ENCODE measurements at regions not wholly inside any gene's neighbourhood (a gene's known extent, or its start where the extent isn't known, plus 50 kb on each side); places are given as distances from the start of the nearest gene placed in this dataset.

GRCh38 chr20:19026901-19027644 is 185.4 kb upstream of the SLC24A3 start:
- TF ChIP-seq, protein P1, sequence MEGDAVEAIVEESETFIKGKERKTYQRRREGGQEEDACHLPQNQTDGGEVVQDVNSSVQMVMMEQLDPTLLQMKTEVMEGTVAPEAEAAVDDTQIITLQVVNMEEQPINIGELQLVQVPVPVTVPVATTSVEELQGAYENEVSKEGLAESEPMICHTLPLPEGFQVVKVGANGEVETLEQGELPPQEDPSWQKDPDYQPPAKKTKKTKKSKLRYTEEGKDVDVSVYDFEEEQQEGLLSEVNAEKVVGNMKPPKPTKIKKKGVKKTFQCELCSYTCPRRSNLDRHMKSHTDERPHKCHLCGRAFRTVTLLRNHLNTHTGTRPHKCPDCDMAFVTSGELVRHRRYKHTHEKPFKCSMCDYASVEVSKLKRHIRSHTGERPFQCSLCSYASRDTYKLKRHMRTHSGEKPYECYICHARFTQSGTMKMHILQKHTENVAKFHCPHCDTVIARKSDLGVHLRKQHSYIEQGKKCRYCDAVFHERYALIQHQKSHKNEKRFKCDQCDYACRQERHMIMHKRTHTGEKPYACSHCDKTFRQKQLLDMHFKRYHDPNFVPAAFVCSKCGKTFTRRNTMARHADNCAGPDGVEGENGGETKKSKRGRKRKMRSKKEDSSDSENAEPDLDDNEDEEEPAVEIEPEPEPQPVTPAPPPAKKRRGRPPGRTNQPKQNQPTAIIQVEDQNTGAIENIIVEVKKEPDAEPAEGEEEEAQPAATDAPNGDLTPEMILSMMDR (IDR thresholded peaks at IDR 0.05; ENCODE audit: extremely low read depth, low read depth, low read length) = no peak
- no peaks in the 10 kb centered on the region for H3K27me3 ChIP-seq (ENCODE audit: insufficient read depth, low read length)
- H2AFZ ChIP-seq (ENCODE audit: low read length) = no peak overlapping the region
- H4K20me1 ChIP-seq (ENCODE audit: insufficient read depth, low read length) = no peaks in the 10 kb centered on the region
- no peak overlapping the region for H3K27ac ChIP-seq (ENCODE audit: low read depth, low read length)
- H3K9me3 ChIP-seq (ENCODE audit: low read depth, low read length) = no peaks in the 10 kb centered on the region
- peak; percentile 26 for DNase-seq (ENCODE audit: insufficient read length, low spot score, missing footprints)
- no peaks in the 10 kb centered on the region for H3K36me3 ChIP-seq (ENCODE audit: insufficient read depth, low read length)
- no peak overlapping the region for H3K4me2 ChIP-seq (ENCODE audit: insufficient read depth, low read length)
- H3K4me1 ChIP-seq (ENCODE audit: insufficient read depth, low read length) = no peaks in the 10 kb centered on the region
- no peaks in the 10 kb centered on the region for H3K79me2 ChIP-seq (ENCODE audit: insufficient read depth, low read length)
- no peak overlapping the region for H3K4me3 ChIP-seq (ENCODE audit: insufficient read depth, low read length)

GRCh38 chr20:19027971-19028370 is 184.5 kb upstream of the SLC24A3 start:
- Histone ChIP-seq H3K27ac (ENCODE audit: low read depth, low read length) (no peak overlapping the region), H3K9me3 (ENCODE audit: low read depth, low read length) (peaks cover 4% of the 10 kb centered on the region), H4K20me1 (ENCODE audit: insufficient read depth, low read length) (no peaks in the 10 kb centered on the region), H3K36me3 (ENCODE audit: insufficient read depth, low read length) (no peaks in the 10 kb centered on the region), H3K79me2 (ENCODE audit: insufficient read depth, low read length) (no peaks in the 10 kb centered on the region), H3K4me2 (ENCODE audit: insufficient read depth, low read length) (no peak overlapping the region), H3K4me3 (ENCODE audit: insufficient read depth, low read length) (no peak overlapping the region), H2AFZ (ENCODE audit: low read length) (no peak overlapping the region), H3K27me3 (ENCODE audit: insufficient read depth, low read length) (no peaks in the 10 kb centered on the region), H3K4me1 (ENCODE audit: insufficient read depth, low read length) (no peaks in the 10 kb centered on the region)
- TF ChIP-seq, protein P1 (IDR thresholded peaks at IDR 0.05; ENCODE audit: extremely low read depth, low read depth, low read length) = no peak
- no peak for DNase-seq (ENCODE audit: insufficient read length, low spot score, missing footprints)

DNA sequence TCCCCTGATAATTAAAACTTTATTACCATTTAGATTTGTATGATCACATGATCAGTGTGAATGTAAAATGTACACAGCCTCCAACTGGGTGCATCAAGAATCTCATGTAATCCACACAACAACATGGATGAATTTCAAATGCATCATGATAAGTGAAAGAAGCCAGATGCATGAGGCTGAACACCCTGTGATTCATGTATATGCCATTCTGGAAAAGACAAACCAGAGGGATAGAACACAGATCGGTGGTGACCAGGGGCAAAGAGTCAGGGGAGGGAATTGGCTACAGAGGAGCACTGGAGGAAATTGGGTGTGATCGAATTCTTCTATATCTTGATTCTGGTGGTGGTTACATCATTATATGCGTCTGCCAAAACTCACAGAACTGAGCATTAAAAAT is 170.7 kb upstream of the SLC24A3 start:
- no peak overlapping the region for H2AFZ ChIP-seq (ENCODE audit: low read length)
- no peak for DNase-seq (ENCODE audit: insufficient read length, low spot score, missing footprints)
- no peaks in the 10 kb centered on the region for H4K20me1 ChIP-seq (ENCODE audit: insufficient read depth, low read length)
- no peak overlapping the region for H3K4me2 ChIP-seq (ENCODE audit: insufficient read depth, low read length)
- TF ChIP-seq, protein P1 (IDR thresholded peaks at IDR 0.05; ENCODE audit: extremely low read depth, low read depth, low read length) = no peak
- no peaks in the 10 kb centered on the region for H3K27me3 ChIP-seq (ENCODE audit: insufficient read depth, low read length)
- H3K4me1 ChIP-seq (ENCODE audit: insufficient read depth, low read length) = no peaks in the 10 kb centered on the region
- no peaks in the 10 kb centered on the region for H3K9me3 ChIP-seq (ENCODE audit: low read depth, low read length)
- H3K79me2 ChIP-seq (ENCODE audit: insufficient read depth, low read length) = no peaks in the 10 kb centered on the region
- H3K4me3 ChIP-seq (ENCODE audit: insufficient read depth, low read length) = no peak overlapping the region
- H3K36me3 ChIP-seq (ENCODE audit: insufficient read depth, low read length) = no peaks in the 10 kb centered on the region
- H3K27ac ChIP-seq (ENCODE audit: low read depth, low read length) = no peak overlapping the region

GRCh38 chr20:19045371-19045770 is 167.1 kb upstream of the SLC24A3 start:
- Histone ChIP-seq H3K4me1 (ENCODE audit: insufficient read depth, low read length) (no peaks in the 10 kb centered on the region), H4K20me1 (ENCODE audit: insufficient read depth, low read length) (no peaks in the 10 kb centered on the region), H3K36me3 (ENCODE audit: insufficient read depth, low read length) (no peaks in the 10 kb centered on the region), H3K27me3 (ENCODE audit: insufficient read depth, low read length) (no peaks in the 10 kb centered on the region), H3K79me2 (ENCODE audit: insufficient read depth, low read length) (no peaks in the 10 kb centered on the region), H3K4me2 (ENCODE audit: insufficient read depth, low read length) (no peak overlapping the region), H3K9me3 (ENCODE audit: low read depth, low read length) (no peaks in the 10 kb centered on the region), H2AFZ (ENCODE audit: low read length) (no peak overlapping the region), H3K27ac (ENCODE audit: low read depth, low read length) (no peak overlapping the region), H3K4me3 (ENCODE audit: insufficient read depth, low read length) (no peak overlapping the region)
- TF ChIP-seq, protein P1 (IDR thresholded peaks at IDR 0.05; ENCODE audit: extremely low read depth, low read depth, low read length) = no peak
- DNase-seq (ENCODE audit: insufficient read length, low spot score, missing footprints) = no peak
